Kasumi-1 (cell line): ENCODE measurements at regions not wholly inside any gene's neighbourhood (a gene's known extent, or its start where the extent isn't known, plus 50 kb on each side); places are given as distances from the start of the nearest gene placed in this dataset.
"Not testable (repeated sequence)": the region's sequence is repeated elsewhere in the genome, so short reads cannot be mapped to it uniquely, and the experiment has no call there.

ENCODE experiments used
- DNase-seq, 2 experiments: peaks; one replicate each; lab custom pipeline; 2025; lab: John Stamatoyannopoulos, UW

DNA sequence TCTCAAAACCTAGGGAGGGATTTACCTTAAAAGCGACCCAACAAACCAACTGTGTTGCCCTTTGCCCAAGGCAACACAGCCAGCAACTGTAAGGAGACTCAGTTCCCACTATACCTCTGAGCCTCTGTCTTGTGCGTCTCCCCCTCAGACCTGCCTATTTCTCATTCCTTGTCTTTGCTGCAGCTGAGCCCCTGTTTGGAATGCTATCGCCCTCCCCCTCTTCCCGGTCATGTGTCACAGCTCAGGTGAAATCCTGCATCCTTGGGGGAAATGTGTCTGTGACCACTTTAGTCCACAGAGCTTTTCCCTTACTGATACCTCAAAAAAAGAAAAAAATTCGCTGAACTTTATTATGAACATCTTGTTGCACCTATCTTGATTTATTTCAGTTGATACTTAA lies 52.0 kb upstream of the LRIG1 start:
- DNase-seq = no peak

DNA sequence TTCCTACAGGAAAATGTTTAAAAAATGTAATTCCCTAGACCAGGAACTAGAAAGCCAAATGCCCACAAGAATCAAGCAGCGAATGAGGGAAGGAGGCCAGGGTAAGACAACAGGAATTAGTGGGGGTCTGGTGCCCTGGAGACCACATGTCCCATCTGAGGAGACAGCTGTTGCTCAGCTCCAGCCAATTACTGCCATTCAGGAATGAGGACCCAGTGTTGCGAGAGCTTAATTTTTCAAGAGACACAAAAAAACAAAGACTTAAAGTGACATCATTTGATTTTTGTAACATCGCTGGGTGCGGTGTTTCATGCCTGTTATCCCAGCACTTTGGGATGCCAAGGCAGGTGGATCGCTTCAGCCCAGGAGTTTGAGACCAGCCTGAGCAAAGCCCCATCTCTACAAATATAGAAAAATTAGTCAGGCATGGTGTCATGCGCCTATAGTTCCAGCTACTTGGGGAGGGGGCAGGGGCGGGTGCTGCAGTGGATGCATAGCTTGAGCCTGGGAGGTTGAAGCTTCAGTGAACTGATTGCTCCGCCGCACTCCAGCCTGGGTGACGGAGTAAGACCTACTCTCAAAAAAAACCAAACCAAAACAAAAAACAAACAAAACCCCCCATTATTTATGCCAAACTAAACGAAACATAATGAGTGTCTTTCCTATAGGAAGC lies 52.8 kb upstream of the LRIG1 start:
- no peak for DNase-seq

DNA sequence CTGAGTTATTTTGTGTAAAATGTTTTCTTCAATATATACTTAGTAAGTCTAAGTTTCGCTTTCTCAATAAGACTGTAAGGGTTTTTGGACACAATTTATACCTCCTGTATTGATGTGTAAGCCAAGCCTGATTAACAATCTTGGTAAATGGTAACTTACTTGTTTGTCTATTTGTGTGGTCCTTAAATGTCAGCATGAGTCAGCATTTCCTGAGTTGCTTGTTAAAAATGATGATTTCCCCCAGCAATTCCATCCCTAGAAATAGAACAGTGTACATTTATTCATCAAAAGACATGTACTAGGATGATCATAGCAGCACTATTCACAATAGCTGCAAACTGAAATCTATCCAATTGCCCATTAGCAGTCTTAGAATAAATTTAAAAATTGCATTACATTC lies 53.4 kb upstream of the LRIG1 start:
- no peak for DNase-seq

DNA sequence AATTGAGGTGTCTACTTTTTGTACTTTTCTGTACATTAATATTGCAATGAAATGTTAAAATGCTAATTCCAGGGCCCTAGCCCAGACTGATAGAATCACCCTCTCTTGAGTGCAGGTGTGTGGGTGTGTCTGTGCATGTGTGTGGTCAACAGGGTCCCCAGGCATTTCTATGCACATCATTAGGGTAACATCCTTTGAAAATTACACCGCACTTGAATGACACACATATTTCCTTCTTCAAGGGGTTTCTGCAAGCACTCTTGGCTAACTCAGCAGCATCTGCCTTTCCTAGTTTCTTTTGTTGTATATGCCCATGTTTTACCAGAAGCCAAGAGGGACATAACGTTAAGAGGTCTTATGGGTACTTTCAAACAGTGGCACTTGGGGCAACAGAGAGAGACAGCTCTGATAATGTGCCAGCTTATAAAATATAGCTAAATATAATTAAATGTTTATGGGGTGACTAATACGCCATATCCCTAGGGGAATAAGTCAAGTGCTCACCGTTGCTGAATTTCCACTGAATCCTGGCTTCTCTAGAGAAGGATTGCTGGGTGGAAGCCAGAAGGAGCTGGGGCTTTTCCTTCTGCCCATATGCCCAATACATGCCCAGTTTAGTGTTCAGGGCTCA lies 54.5 kb upstream of the LRIG1 start:
- no peak for DNase-seq

DNA sequence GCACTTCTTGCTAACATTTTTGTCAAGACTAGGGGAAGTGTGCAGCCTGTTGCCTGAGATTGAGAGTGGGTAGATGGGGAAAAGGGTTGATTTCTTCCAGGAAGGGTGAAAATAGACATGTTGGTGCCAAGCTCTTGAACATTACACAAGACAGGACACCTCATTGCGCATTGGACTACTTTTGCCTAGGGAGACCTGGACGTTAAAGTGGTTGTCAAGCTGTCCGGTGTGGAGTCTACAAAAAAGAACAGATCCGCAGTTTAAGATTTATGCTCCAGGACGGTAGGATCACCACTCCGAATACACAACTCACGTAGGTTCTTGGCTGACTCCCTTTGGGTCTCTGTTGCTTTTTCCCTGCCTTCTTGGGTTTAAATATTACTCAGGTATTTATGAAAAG lies 56.3 kb upstream of the LRIG1 start:
- DNase-seq = no peak

DNA sequence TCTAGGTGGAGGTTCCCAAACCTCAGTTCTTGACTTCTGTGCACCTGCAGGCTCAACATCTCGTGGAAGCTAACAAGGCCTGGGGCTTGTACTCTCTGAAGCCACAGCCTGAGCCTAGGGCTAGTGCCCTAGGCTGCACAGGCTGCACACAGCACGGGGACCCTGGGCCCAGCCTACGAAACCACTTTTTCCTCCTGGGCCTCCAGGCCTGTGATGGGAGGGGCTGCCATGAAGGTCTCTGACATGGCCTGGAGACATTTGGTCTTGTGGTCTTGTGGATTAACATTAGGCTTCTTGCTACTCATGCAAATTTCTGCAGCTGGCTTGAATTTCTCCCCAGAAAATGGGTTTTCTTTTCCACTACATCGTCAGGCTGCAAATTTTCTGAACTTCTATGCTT lies 59.1 kb upstream of the LRIG1 start:
- not testable (repeated sequence) for DNase-seq

DNA sequence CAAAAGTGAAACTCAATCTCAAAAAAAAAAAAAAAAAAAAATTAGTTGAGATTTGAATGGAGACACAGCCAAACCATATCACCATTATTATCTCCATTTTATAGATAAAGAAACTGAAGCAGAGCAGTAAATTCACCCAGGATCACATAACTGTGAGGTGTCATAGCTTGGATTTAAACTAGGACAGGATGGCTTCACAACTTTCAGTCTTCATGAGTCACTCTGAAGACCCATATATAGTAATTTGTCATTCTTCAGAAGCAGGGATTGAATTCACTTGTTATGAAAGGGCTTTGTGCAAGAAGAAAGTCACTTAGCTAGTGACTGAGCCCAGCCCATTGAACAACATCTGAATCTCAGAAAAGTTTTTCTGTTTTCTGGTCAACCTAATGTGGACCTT lies 60.5 kb upstream of the LRIG1 start:
- no peak for DNase-seq

DNA sequence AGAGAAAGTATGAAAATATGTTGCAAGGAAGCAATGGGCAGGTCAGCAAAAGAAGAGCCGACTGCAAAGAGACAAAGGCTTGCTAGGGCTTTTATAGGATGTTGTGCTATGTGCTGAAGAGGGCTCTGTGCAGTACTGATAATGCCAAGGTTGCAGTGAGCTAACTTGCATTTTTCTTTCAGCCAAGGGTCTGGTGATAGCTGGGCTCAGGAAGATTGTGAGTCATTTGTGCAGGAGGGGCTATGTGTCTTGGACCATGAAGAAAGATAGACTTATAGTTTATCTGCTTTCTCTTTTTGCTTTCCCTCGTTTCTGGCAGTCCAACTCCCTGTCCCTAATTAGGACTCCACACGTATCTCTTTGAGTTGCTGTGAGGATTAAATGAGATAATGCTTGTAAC lies 64.5 kb upstream of the LRIG1 start:
- DNase-seq = no peak

DNA sequence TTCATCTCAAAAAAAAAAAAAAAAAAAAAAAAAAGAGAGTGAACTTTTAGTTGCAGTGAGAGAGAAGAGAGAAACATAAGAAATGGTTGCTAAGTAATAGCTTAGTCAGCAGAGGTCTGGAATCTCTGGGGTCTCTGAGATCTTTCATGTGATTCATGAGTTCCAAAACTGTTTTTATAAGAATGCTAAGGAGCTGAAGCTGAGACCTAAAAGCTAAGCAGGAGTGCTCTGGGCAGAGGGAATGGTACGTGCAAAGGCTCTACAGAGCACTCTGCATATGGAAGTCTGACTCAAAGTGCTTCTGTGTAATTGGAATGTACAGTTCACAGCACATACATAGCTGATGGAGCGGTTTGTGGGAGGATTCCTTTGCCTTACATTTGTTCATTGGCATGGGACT lies 66.3 kb upstream of the LRIG1 start:
- no peak for DNase-seq

DNA sequence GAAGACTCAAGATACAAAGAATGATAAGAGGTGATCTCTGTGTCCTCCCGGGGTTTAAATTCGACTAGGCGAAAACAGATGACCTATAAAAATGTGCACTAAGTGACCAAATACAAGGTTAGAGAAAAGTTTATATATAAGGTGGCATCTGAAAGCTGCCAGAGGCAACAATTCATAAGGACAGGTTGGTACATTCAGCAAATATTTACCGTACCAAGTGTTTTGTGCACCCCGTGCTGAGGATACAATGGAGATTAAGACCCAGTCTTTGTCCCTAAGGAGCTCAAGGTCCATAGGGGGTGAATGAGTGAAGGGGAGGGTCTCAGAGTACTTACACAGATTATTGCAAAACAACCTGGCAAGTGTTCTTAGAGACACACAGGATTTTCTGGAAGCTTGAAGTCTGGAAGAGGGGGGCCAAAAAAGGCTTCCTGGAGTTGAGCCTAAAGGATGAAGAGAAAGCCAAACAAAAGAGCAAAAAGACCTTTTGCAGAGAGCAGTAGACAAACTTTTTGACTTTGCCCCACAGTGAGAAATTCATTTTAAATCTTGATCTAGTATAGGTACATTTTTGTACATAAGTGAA lies 71.4 kb upstream of the LRIG1 start:
- no peak for DNase-seq

DNA sequence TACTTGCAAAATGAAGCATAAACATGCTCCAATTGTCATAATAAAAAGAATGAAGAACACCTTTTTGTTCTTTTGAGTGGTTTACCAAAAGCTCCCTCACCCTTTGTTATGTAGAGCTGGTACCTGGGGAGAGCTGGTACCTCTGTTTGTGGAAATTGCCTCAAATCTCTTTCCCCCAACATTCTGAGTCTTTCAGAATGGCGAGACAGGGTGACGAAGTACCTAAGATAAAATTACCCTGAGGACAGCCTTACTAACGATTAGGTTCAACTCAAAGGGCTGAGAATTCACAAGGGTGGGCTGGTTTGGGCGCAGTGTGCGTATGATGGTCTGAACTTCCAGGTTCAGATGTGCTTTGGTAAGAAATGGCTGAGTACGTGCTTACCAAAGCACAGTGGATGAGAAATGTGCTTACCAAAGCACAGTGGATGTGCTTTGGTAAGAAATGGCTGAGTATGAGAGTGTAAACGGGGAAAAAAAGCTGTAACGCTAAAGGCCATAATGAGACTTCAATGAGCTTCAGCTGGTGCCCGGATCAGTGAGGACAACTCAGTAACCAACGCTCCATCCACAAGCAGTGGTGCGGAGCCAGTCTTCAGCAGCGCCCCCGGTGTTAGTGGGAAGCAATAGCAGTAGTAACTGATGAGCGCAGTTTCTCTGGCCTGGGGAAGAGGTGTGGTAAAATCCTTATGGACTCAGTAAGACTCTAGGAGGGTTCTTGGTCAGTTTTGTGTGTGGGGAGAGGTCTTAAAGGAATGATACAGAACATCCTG lies 72.3 kb upstream of the LRIG1 start:
- no peak for DNase-seq

DNA sequence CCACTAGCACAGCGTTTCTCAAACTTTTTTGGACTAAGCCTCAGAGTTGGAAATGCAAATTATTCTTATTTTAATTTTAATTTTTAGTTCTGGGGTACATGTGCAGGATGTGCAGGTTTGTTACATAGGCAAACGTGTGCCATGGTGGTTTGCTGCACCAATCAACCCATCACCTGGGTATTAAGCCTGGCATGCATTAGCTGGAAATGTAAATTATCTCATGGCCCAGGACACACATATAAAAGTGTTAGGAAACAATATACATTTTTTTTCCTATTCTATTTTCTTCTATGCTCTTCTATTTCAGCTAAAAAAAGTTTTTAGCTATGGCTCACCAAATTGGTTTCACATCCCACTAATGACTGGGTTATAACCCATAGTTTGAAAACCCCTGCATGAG lies 73.3 kb upstream of the LRIG1 start:
- no peak for DNase-seq

DNA sequence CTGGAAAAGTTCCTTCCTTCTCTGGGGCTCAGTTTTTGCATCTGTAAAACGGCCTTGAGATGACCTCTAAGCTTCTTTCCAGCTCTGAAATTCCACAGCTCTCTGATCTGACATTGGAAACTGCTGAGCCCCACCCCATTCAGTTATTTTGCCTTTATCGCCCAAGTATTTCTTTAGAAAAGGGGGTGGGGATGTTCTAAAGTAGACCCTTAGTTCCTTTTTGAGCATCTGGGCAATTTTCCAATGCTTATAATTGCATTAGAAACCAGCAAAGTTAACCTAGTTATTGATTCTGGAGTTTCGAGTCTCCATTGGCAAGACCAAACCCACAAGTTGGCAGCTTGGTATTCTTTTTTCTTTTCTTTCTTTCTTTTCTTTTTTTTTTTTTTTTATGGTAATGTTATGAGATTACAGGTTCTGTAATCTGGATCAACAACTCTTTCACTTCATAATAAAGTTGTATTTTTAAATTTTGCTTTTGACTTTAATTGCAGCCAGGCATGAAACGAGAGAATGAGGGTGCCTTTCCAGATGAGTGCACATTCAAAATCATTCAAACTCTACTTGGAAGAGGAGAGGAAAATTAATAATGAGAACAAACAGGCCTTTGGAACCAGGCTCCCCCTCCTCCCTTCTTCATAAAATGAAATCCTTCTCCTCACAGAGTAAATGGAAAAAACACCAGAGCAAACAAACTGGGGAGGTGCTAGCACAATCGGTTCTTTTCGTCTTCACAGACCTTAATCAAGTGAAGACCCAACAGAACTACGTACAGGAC lies 76.8 kb upstream of the LRIG1 start:
- DNase-seq = no peak

DNA sequence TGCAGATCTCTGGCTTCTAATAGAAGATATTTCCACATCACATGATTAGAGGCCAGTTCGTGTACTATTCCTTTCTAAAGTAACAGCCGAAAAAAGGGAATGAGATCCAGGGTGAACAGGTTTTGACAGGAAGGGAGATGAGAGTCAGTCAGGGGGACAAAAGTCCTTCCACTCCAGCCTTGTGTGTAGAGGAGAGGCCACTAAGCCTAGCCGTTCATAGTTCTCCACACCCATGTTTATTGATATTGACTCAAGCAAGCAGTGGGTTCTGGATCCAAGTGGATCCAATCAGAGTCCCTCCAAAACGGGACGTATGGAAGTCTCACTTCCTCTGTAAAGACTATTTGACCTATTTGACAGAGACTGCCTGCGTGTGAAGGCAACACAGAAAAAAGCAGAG lies 80.4 kb upstream of the LRIG1 start:
- DNase-seq = no peak

DNA sequence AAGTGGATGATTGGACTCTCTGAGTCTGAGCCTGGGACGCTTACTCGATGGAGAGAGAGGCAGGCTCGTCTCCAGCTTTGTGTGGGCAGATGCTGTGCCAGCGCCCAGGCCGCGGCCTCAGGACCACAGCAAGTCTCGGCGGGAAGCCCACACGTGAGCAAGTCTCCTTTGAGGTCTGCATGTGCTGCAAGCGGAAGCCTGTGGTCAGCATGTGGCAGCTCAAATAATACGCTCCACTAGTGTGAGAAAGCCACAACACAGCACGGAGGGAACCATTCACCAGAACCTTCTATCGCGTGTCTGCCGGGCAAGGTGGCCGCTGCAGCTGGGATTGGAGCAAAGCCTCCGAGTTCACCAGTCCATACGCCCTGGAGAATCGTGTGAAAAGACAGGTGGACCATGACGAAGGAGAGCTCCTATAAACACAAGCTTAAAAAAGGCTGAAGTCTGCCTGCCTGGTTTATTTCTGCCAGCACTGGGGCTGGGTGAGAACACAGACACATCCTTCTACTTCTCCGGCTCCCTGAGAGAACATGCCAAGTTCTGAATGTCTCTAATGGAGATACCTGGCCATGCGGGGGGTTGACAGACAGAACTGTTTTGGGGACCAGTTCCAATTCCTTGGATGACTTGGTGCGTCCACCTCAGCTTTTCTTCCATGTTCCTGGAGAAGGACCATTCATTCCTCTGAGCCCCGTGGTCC lies 82.0 kb upstream of the LRIG1 start:
- DNase-seq = peak; percentile 54 to 55

DNA sequence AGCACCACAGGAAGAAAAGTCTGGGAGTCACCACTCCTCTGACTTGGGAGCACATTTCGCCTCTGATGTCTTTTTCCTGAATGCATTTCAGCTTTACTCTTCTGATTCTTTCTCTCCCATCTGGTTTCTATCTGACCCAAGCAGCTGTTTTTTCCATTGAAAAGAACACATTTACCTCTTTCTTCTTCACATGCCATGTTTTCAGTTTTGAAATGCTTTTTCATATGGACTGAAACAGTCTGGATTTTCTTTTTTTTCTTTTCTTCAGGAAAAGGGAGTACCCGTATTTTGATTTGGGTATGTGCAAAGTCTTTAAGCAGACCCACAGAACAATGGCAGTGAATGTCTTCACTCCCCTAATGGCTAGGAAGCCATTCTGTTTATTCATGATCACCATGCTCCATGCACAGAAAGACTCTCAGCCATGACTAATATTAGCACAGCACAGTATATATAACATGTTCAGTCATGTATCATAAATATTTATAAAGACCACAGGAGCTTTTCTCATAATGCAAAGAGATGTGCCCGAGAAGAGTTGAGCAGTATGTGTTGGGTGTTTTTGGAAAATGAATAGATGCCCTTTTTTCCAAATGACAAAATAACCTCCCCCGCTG lies 82.7 kb upstream of the LRIG1 start:
- DNase-seq = no peak

DNA sequence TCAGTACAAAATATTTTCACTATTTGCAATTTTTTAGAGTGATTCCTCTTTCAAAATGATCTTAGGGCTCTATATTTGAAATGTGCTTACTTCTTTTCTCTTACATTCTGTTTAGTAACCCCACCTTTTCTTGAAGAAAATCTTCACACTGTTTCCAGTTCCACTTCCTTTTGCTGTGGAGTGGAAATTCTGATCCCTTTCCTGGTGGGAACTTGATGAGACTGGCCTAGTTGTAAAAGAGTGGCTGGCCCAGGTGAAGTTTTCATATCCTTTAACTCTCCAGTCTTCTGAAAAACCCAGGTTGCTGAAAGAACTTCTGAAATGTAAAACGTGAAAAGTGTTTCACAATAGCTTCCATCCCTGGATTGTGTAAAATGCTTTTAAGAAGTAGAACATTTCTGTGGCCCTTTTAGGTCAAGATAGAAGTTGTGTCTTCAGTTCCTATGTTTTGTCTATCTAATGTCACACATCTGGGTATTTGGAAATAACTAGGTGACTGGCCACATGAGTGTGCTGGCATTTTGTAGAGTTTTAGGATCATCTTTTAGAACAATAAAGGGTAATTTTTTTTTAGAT lies 84.8 kb upstream of the LRIG1 start:
- DNase-seq = no peak

DNA sequence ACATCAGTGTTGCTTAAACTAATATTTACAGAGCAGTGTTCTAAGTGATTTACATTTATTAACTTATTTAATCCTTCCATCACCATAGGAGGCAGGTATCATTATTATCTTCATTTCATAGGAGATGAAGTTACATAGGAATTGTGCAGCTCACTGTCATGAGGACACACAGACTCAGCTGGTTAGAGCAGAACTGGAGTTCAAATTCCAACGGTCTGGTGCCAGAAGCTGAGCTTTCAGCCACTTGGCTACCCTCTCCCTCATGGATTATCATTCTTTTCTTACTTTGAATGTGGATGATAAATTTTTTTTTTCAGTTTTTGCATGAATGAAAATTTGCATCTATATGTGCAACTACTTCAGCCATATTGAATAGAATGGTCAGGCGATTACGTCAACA lies 86.0 kb upstream of the LRIG1 start:
- no peak for DNase-seq

DNA sequence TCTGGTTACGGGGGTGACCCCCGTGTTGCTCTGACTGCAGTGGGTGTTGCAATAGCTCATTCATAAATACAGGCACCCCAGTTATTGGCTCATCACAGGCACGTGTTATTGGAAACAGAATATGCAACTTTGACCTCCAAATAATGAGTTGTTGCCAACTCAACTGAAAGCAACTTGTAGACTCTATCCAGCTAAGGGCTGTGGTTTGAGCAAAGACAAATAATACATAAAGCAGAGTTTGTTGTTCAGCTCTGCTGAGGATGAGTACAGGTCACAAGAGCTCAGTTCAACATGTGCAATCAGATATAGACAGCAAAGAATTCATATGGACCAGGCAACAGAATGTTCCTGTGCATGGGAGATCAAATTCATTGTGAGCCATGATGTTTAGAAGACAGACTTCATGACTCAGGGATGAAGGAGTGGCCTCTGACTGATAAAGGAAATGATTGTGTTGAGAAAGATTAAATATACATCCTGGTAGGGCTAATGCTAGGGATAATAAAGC lies 87.6 kb upstream of the LRIG1 start:
- no peak for DNase-seq

DNA sequence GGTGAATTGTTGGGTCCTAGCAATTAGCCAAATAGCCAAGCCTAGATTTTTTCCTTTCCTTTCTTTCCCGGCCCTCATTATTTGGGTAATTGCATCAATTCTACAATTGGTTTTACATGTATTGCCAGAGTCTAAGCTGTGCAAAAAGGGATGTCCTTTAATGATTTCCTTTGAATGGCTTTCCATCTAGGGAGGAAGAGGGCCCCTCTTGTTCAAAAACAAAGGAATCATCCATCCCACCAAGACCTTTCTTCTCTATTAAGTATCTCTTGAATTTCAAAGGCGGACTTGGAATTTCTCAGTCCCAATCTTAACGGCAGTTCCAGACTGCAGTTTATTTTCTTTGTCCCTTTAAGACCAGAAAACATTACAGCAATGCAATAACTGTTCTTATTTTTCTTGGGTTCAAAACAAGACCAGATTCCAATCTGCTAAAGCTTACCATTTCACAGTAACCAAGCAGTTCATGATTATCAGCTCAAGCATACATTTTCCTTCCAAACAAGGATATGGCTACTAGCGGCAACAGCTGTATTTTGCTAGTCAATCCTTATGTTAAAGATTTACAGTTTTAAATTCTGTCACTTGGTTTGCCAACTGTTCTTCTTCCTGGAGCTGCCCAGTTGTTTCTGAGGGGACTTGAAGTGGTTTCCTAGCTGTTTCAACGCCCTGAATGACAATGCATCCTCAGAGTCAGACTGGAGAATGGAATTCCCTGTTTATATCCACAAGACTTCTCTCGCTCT lies 91.4 kb upstream of the LRIG1 start:
- no peak for DNase-seq
